NT2/D1 (cell line): ENCODE measurements at regions not wholly inside any gene's neighbourhood (a gene's known extent, or its start where the extent isn't known, plus 50 kb on each side); places are given as distances from the start of the nearest gene placed in this dataset.

Experiments
- SUZ12 ChIP-seq: IDR thresholded peaks from 2 replicates; pipeline ENCODE4 v1.6.1; 2011; ENCODE audit not compliant: insufficient read length, insufficient read depth; ENCODE audit errors: extremely low read depth
- YY1 ChIP-seq: IDR thresholded peaks from 2 replicates; pipeline ENCODE4 v1.6.1; 2011; ENCODE audit not compliant: insufficient read length, insufficient read depth

- no peak for TF ChIP-seq YY1
- no peak for TF ChIP-seq SUZ12
Observed at GRCh38 chr13:99854366-99854765, 117.2 kb downstream of the ZIC5 start.
